Ovary (tissue), 7 donors: ENCODE measurements at regions not wholly inside any gene's neighbourhood (a gene's known extent, or its start where the extent isn't known, plus 50 kb on each side); places are given as distances from the start of the nearest gene placed in this dataset.

Experiments
- DNase-seq, 5 donors: peaks; one replicate each; pipeline ENCODE4 v3.0.0-alpha.2; 2019 to 2020
- H3K27ac ChIP-seq, 2 donors: fragments of 200-600 bp; one replicate each; pipeline versions ENCODE4 v1.5.1 to v1.8.0; 2019 to 2022
- H3K27me3 ChIP-seq: fragments of 200-600 bp; one replicate; pipeline ENCODE4 v1.8.0; 2022
- H3K36me3 ChIP-seq: fragments of 200-600 bp; sonication (generic); one replicate; pipeline ENCODE4 v1.5.1; 2019
- H3K4me1 ChIP-seq: one replicate; pipeline ENCODE4 v1.8.1; 2013; ENCODE audit warnings: mild to moderate bottlenecking, moderate library complexity; ENCODE audit not compliant: insufficient read depth
- H3K4me3 ChIP-seq: fragments of 200-600 bp; sonication (generic); one replicate; pipeline ENCODE4 v1.5.1; 2017
- H3K9me3 ChIP-seq, 2 donors: fragments of 200-600 bp in 1 of 2; sonication (generic) in 1 of 2; one replicate each; pipeline versions ENCODE4 v1.5.1 to v1.8.1; 2013 to 2019; ENCODE audit warnings: mild to moderate bottlenecking in 1 of 2, moderate library complexity in 1 of 2
- CTCF ChIP-seq, 3 donors: fragments of 450-650 bp in 2 of 3; fragments of 200-600 bp in 1 of 3; IDR thresholded peaks; one replicate each; pipeline versions ENCODE4 v1.5.1 to v1.8.0; 2016 to 2022; ENCODE audit warnings: antibody characterized with exemption in 3 of 3, mild to moderate bottlenecking in 1 of 3
- EP300 ChIP-seq: sonication (generic); formaldehyde crosslinking; IDR thresholded peaks from one replicate; pipeline ENCODE4 v1.6.1; 2017; ENCODE audit warnings: antibody characterized with exemption
- POLR2A ChIP-seq: fragments of 450-650 bp; IDR thresholded peaks from one replicate; pipeline ENCODE4 v1.6.1; 2017; ENCODE audit warnings: antibody characterized with exemption, mild to moderate bottlenecking, moderate library complexity
- WGBS, 3 donors: extraction: QIAGEN DNeasy Blood & Tissue Kit in 1 of 3; methylation state at CpG; one replicate each; pipeline versions ENCODE4 v1.1.5 to v1.1.7; 2013 to 2017; 5-methylcytosine and 5-hydroxymethylcytosine counted together
- intact Hi-C, 4 donors: fragments of 100-400 bp; cut with DNase I; formaldehyde crosslinking; loops; one replicate each; pipeline versions ENCODE4 v1.11.0 to v1.15.1; 2022 to 2023
- donor health status: DM: no; HTN: no; CAD: no; lungs with moderate emphysema.
- donor health status: DM: no; HTN: no; CAD: no.
- donor health status: Bipolar disorder and iron deficiency.
- donor health status: DM: no; HTN: no; CAD: no.
- donor health status: DM: yes; HTN: yes; CAD: no.

- peak overlapping the region in 1 of 2 donors; percentile 62 for H3K27ac ChIP-seq
- peaks cover 15% of the 10 kb centered on the region for H3K4me1 ChIP-seq
- H3K4me3 ChIP-seq: no peak overlapping the region
- TF ChIP-seq POLR2A (no peak), EP300 (no peak), CTCF (IDR thresholded peaks at IDR 0.05) (no peak)
- WGBS, 3 donors: 5 to 30% (median 10%) methylated on average over 31 of the region's 31 CpGs
- intact Hi-C loops: no loop called here
- no peaks in the 10 kb centered on the region for H3K36me3 ChIP-seq
- H3K27me3 ChIP-seq: no peaks in the 10 kb centered on the region
- peak; percentile 33 to 71 (median 56) for DNase-seq
- no peaks in the 10 kb centered on the region for H3K9me3 ChIP-seq
Observed at GRCh38 chr16:79437764-79438751, 162.5 kb downstream of the MAF start.

- no peaks in the 10 kb centered on the region for H3K9me3 ChIP-seq
- no peak for DNase-seq
- peaks cover 15% of the 10 kb centered on the region for H3K4me1 ChIP-seq
- H3K4me3 ChIP-seq: no peak overlapping the region
- no peaks in the 10 kb centered on the region for H3K27me3 ChIP-seq
- TF ChIP-seq EP300 (no peak), POLR2A (no peak), CTCF (IDR thresholded peaks at IDR 0.05) (no peak)
- no peak overlapping the region for H3K27ac ChIP-seq
- intact Hi-C loops: no loop called here
- 85 to 95% (median 92%) methylated on average over 5 of the region's 5 CpGs for WGBS, 3 donors
- H3K36me3 ChIP-seq: no peaks in the 10 kb centered on the region
Observed at GRCh38 chr16:79436885-79437284, 163.7 kb downstream of the MAF start.

GRCh38 chr16:79434771-79435170 lies 165.8 kb downstream of the MAF start:
- Histone ChIP-seq H3K9me3 (no peaks in the 10 kb centered on the region), H3K27ac (no peak overlapping the region), H3K4me1 (peaks cover 11% of the 10 kb centered on the region), H3K27me3 (no peaks in the 10 kb centered on the region), H3K4me3 (no peak overlapping the region), H3K36me3 (no peaks in the 10 kb centered on the region)
- TF ChIP-seq EP300 (no peak), CTCF (IDR thresholded peaks at IDR 0.05) (no peak), POLR2A (no peak)
- DNase-seq: no peak
- intact Hi-C loops: no loop called here
- 95% methylated on average over 8 of the region's 8 CpGs for WGBS, 3 donors

GRCh38 chr16:79434092-79434491 lies 166.4 kb downstream of the MAF start:
- intact Hi-C loops: no loop called here

More at GRCh38 chr16:79434092-79434491, 166.4 kb downstream of the MAF start:
- H3K4me3 ChIP-seq: no peak overlapping the region
- DNase-seq: no peak
- WGBS, 3 donors: 92 to 98% (median 95%) methylated on average over 2 of the region's 2 CpGs
- TF ChIP-seq POLR2A (no peak), CTCF (IDR thresholded peaks at IDR 0.05) (no peak), EP300 (no peak)
- H3K9me3 ChIP-seq: no peaks in the 10 kb centered on the region
- H3K4me1 ChIP-seq: peaks cover 11% of the 10 kb centered on the region
- H3K27me3 ChIP-seq: no peaks in the 10 kb centered on the region
- no peak overlapping the region for H3K27ac ChIP-seq
- no peaks in the 10 kb centered on the region for H3K36me3 ChIP-seq
